ENCODE measurements at regions not wholly inside any gene's neighbourhood (a gene's known extent, or its start where the extent isn't known, plus 50 kb on each side); places are given as distances from the start of the nearest gene placed in this dataset.

- TF ChIP-seq CTCF (conservative IDR thresholded peaks at IDR 0.05; ENCODE audit: low read length), result no peak
- no peak for DNase-seq (ENCODE audit: low read depth)
- no peak overlapping the region for H3K4me3 ChIP-seq (ENCODE audit: low read length)
Observed at GRCh38 chr15:46855388-46855787, 861.9 kb upstream of the SEMA6D start.

GRCh38 chr15:46856839-46857502 lies 860.3 kb upstream of the SEMA6D start:
- no peak for TF ChIP-seq CTCF (conservative IDR thresholded peaks at IDR 0.05; ENCODE audit: low read length)
- peak; percentile 19 for DNase-seq (ENCODE audit: low read depth)
- no peak overlapping the region for H3K4me3 ChIP-seq (ENCODE audit: low read length)

- DNase-seq (ENCODE audit: low read depth), result no peak
- no peak for TF ChIP-seq CTCF (conservative IDR thresholded peaks at IDR 0.05; ENCODE audit: low read length)
- H3K4me3 ChIP-seq (ENCODE audit: low read length), result no peak overlapping the region
Observed at GRCh38 chr15:46858150-46858549, 859.2 kb upstream of the SEMA6D start.

GRCh38 chr15:46861796-46862195 lies 855.5 kb upstream of the SEMA6D start:
- no peak for DNase-seq (ENCODE audit: low read depth)
- TF ChIP-seq CTCF (conservative IDR thresholded peaks at IDR 0.05; ENCODE audit: low read length), result no peak
- H3K4me3 ChIP-seq (ENCODE audit: low read length), result no peak overlapping the region

- no peak overlapping the region for H3K4me3 ChIP-seq (ENCODE audit: low read length)
- no peak for DNase-seq (ENCODE audit: low read depth)
- no peak for TF ChIP-seq CTCF (conservative IDR thresholded peaks at IDR 0.05; ENCODE audit: low read length)
Observed at GRCh38 chr15:46865155-46865554, 852.1 kb upstream of the SEMA6D start.

GRCh38 chr15:46872286-46872980 lies 844.9 kb upstream of the SEMA6D start:
- DNase-seq (ENCODE audit: low read depth), result no peak
- TF ChIP-seq CTCF (conservative IDR thresholded peaks at IDR 0.05; ENCODE audit: low read length), result no peak

GRCh38 chr15:46872981-46873330 lies 844.3 kb upstream of the SEMA6D start:
- DNase-seq (ENCODE audit: low read depth), result no peak
- TF ChIP-seq CTCF (conservative IDR thresholded peaks at IDR 0.05; ENCODE audit: low read length), result no peak
- no peak overlapping the region for H3K4me3 ChIP-seq (ENCODE audit: low read length)

More at GRCh38 chr15:46872286-46872980, 844.9 kb upstream of the SEMA6D start:
- H3K4me3 ChIP-seq (ENCODE audit: low read length), result no peak overlapping the region
